KBM-7 (cell line): ENCODE measurements at regions not wholly inside any gene's neighbourhood (a gene's known extent, or its start where the extent isn't known, plus 50 kb on each side); places are given as distances from the start of the nearest gene placed in this dataset.

Source experiments
- DNase-seq: peaks from one replicate; pipeline ENCODE4 v3.0.0-alpha.2; 2015
- in situ Hi-C: fragments of 300-500 bp; cut with MboI; formaldehyde crosslinking; loops from 2 replicates; pipeline ENCODE4 v1.14.3; 2020; ENCODE audit warnings: low sequenced_read_pairs, low pct_unique_long_range_greater_than_20kb, mixed read lengths

GRCh38 chr11:32334822-32335221 lies 100.5 kb downstream of the WT1 start:
- in situ Hi-C loops, result no loop called here
- DNase-seq, result no peak
